ENCODE measurements at regions not wholly inside any gene's neighbourhood (a gene's known extent, or its start where the extent isn't known, plus 50 kb on each side); places are given as distances from the start of the nearest gene placed in this dataset.

DNA sequence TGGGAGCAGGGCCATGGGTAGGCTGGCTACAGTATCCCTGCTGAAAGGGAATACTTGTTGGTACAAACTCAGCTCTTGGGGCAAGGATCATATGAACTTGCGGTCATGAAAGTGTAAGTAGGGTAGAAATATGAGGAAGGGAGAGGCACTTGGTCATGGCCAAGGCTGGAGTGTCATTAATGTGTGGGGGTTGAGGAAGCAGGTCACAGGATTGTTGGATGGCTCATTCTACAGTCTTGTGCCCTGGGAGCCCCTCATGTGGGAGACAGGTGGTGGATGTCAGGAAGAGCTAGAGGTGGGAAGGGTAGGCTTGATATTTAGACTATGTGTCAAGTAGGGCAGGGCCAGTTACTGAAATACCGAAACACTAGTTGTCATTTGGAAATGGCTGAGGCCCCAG, 95.5 kb downstream of the RRM1 start:
- ATAC-seq (no peak), DNase-seq (no peak)
- H3K27ac ChIP-seq: peak overlapping the region in 8 of 12 donors; percentile 61 to 75 (median 68)
- H3K9me3 ChIP-seq: no peaks in the 10 kb centered on the region
- H3K27me3 ChIP-seq: no peaks in the 10 kb centered on the region
- no peaks in the 10 kb centered on the region for H3K36me3 ChIP-seq
- no peak overlapping the region for H3K4me3 ChIP-seq
- H3K4me1 ChIP-seq: peaks cover 0 to 26% (median 7%) of the 10 kb centered on the region in 12 donors
- intact Hi-C loops (cut with DNase I): no loop called here
- TF ChIP-seq POLR2A (IDR thresholded peaks at IDR 0.05): no peak
- TF ChIP-seq, protein P1, sequence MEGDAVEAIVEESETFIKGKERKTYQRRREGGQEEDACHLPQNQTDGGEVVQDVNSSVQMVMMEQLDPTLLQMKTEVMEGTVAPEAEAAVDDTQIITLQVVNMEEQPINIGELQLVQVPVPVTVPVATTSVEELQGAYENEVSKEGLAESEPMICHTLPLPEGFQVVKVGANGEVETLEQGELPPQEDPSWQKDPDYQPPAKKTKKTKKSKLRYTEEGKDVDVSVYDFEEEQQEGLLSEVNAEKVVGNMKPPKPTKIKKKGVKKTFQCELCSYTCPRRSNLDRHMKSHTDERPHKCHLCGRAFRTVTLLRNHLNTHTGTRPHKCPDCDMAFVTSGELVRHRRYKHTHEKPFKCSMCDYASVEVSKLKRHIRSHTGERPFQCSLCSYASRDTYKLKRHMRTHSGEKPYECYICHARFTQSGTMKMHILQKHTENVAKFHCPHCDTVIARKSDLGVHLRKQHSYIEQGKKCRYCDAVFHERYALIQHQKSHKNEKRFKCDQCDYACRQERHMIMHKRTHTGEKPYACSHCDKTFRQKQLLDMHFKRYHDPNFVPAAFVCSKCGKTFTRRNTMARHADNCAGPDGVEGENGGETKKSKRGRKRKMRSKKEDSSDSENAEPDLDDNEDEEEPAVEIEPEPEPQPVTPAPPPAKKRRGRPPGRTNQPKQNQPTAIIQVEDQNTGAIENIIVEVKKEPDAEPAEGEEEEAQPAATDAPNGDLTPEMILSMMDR (IDR thresholded peaks at IDR 0.05): no peak
- WGBS, 4 donors: 46 to 51% (median 48%) methylated on average over 2 of the region's 2 CpGs
